GM12891 (cell line): ENCODE measurements at regions not wholly inside any gene's neighbourhood (a gene's known extent, or its start where the extent isn't known, plus 50 kb on each side); places are given as distances from the start of the nearest gene placed in this dataset.

Experiments
- PAX5 ChIP-seq: IDR thresholded peaks from 2 replicates; pipeline ENCODE4 v1.6.1; 2011; ENCODE audit warnings: low read length, moderate library complexity, mild to moderate bottlenecking; ENCODE audit not compliant: insufficient read depth, severe bottlenecking
- POLR2A ChIP-seq: IDR thresholded peaks from 2 replicates; pipeline ENCODE4 v1.6.1; 2011; ENCODE audit warnings: low read depth, low read length, control low read depth
- POLR2AphosphoS5 ChIP-seq: IDR thresholded peaks from 2 replicates; pipeline ENCODE4 v1.6.1; 2011; ENCODE audit warnings: low read depth, low read length, control low read depth
- POU2F2 ChIP-seq: IDR thresholded peaks from 2 replicates; pipeline ENCODE4 v1.6.1; 2011; ENCODE audit warnings: low read depth, mild to moderate bottlenecking, control low read depth, low read length, moderate library complexity
- SPI1 ChIP-seq: IDR thresholded peaks from 2 replicates; pipeline ENCODE4 v1.6.1; 2011; ENCODE audit warnings: low read depth, low read length, control low read depth
- TAF1 ChIP-seq: IDR thresholded peaks from 2 replicates; pipeline ENCODE4 v1.6.1; 2011; ENCODE audit warnings: low read depth, low read length, control low read depth

GRCh38 chr4:38356686-38357085, 307.3 kb upstream of the KLF3 start:
- TF ChIP-seq POLR2AphosphoS5, result no peak
- no peak for TF ChIP-seq POLR2A
- no peak for TF ChIP-seq SPI1
- no peak for TF ChIP-seq TAF1
- no peak for TF ChIP-seq PAX5
- TF ChIP-seq POU2F2, result no peak
